Chondrocyte (in vitro differentiated cells): ENCODE measurements at regions not wholly inside any gene's neighbourhood (a gene's known extent, or its start where the extent isn't known, plus 50 kb on each side); places are given as distances from the start of the nearest gene placed in this dataset.

ENCODE experiments used
- DNase-seq: peaks from one replicate; pipeline ENCODE4 v3.0.0; 2021; ENCODE audit warnings: mixed read lengths, low spot score
- H3K27ac Mint-ChIP-seq: one replicate; pipeline ENCODE4 v1.8.0; 2021; ENCODE audit warnings: mild to moderate bottlenecking, moderate library complexity, mixed read lengths; ENCODE audit not compliant: unreplicated experiment
- H3K27me3 Mint-ChIP-seq: 2 replicates; pipeline ENCODE4 v1.8.0; 2021; ENCODE audit warnings: low read depth, mixed read lengths
- H3K36me3 Mint-ChIP-seq: 2 replicates; pipeline ENCODE4 v1.8.0; 2021; ENCODE audit warnings: low read depth, mixed read lengths
- H3K4me1 Mint-ChIP-seq: 2 replicates; pipeline ENCODE4 v1.8.0; 2021; ENCODE audit warnings: low read depth, mild to moderate bottlenecking, mixed read lengths
- H3K4me3 Mint-ChIP-seq: one replicate; pipeline ENCODE4 v1.8.0; 2021; ENCODE audit warnings: mild to moderate bottlenecking, moderate library complexity, mixed read lengths; ENCODE audit not compliant: unreplicated experiment
- H3K9me3 Mint-ChIP-seq: 2 replicates; pipeline ENCODE4 v1.8.0; 2021; ENCODE audit warnings: low read depth, mixed read lengths
- CTCF ChIP-seq: fragments of 200-600 bp; sonication (generic); IDR thresholded peaks from 2 replicates; pipeline ENCODE4 v1.5.0; 2021; ENCODE audit warnings: antibody characterized with exemption, mild to moderate bottlenecking, moderate library complexity

- H3K27me3 Mint-ChIP-seq, result no peaks in the 10 kb centered on the region
Measured at GRCh38 chr5:3068401-3068800, 316.9 kb upstream of the IRX2 start.

DNA sequence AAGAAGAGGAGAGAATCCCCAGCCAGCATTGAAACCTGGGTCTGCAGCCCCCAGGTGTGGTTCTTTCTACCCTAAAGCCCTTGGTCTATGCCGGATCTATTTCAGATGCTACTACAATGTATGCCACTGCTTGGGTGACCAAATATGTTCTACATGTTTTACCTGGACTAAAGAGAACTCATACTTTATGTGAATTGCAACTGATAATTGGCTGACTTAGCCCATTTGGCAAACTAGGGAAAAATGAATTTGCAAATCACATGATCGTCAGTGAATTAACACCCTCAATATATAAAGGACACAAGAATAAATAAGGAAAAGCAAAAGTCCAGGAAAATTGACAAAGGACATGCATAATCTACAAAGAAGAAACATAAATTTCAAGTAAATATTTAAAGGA, 308.8 kb upstream of the IRX2 start:
- Mint-ChIP-seq H3K36me3 (peaks cover 2% of the 10 kb centered on the region), H3K27me3 (no peaks in the 10 kb centered on the region)

More at GRCh38 chr5:3068401-3068800, 316.9 kb upstream of the IRX2 start:
- no peak overlapping the region for H3K27ac Mint-ChIP-seq
- TF ChIP-seq CTCF, result no peak
- no peak for DNase-seq
- H3K9me3 Mint-ChIP-seq, result peaks cover 39% of the 10 kb centered on the region
- H3K4me3 Mint-ChIP-seq, result no peak overlapping the region
- H3K36me3 Mint-ChIP-seq, result no peaks in the 10 kb centered on the region
- no peaks in the 10 kb centered on the region for H3K4me1 Mint-ChIP-seq

DNA sequence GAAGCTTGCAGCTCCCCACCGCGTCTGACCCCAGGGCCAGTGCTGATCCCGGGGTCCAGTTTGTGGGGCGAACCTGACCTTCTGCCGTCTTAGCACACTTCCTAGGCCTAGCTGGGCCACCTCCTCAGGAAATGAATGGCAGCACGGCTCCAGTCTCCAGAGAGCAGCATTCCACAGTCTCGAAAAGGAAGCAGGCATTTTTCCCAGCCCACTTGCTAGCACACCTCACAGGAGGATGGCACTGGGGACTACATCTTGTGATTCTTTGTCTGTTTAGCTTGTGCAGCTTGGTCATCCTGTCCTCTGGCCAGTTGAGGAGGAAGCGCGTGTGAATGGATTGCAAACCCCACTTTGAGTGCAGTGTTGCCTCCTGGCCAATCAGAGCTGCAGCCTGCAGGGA, 308.0 kb upstream of the IRX2 start:
- Mint-ChIP-seq H3K36me3 (peaks cover 2% of the 10 kb centered on the region), H3K27me3 (no peaks in the 10 kb centered on the region), H3K9me3 (peaks cover 37% of the 10 kb centered on the region), H3K4me1 (peaks cover 4% of the 10 kb centered on the region), H3K4me3 (no peak overlapping the region), H3K27ac (no peak overlapping the region)
- DNase-seq, result no peak
- no peak for TF ChIP-seq CTCF

More for the DNA sequence above, 308.8 kb upstream of the IRX2 start:
- peaks cover 37% of the 10 kb centered on the region for H3K9me3 Mint-ChIP-seq
- H3K4me1 Mint-ChIP-seq, result peaks cover 4% of the 10 kb centered on the region
- H3K27ac Mint-ChIP-seq, result no peak overlapping the region
- no peak overlapping the region for H3K4me3 Mint-ChIP-seq
- no peak for DNase-seq
- TF ChIP-seq CTCF, result no peak

DNA sequence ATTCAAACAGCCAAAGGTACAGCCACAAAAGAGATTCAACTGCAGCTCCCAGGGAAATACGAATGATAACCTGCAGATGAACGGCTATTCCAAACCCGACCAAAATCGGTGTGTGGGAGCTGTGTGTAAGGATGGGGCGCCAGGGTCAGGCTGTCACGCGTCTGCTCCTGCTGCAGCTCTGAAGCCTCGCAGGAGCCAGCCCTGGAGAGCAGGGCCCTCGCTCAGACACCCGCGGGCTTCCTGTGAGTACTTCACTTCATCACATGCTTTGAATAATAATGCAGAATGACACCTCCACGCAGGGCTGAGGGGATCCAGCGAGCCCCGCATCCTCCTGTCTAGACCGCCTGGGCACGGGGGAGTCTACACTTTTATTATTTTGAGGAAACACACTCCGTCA, 307.5 kb upstream of the IRX2 start:
- Mint-ChIP-seq H3K9me3 (peaks cover 34% of the 10 kb centered on the region), H3K36me3 (peaks cover 2% of the 10 kb centered on the region), H3K4me1 (peaks cover 4% of the 10 kb centered on the region)

DNA sequence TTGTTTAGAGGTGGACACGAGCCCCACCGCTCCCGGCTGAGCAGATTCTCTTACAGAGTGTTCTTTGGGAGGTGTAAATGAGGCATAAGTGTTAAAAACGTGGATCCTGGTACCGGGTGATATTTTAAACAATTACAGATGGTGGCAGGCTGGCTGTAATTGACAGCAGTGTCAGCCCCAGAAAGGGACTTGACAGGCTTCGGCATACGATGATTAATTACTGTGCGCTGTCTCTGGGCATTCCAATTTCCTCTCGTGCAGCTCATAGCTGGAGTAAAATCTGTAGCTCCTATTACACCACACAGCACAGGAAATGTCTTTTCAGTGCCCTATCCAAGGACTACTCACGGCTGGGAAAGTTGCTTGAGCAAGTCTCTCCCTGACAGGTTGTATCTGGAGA, 305.4 kb upstream of the IRX2 start:
- H3K4me1 Mint-ChIP-seq, result peaks cover 4% of the 10 kb centered on the region
- no peak for DNase-seq
- no peak overlapping the region for H3K27ac Mint-ChIP-seq
- peaks cover 2% of the 10 kb centered on the region for H3K36me3 Mint-ChIP-seq
- H3K9me3 Mint-ChIP-seq, result peaks cover 30% of the 10 kb centered on the region
- TF ChIP-seq CTCF, result no peak
- no peaks in the 10 kb centered on the region for H3K27me3 Mint-ChIP-seq
- no peak overlapping the region for H3K4me3 Mint-ChIP-seq

More for the DNA sequence above, 307.5 kb upstream of the IRX2 start:
- no peak overlapping the region for H3K27ac Mint-ChIP-seq
- no peaks in the 10 kb centered on the region for H3K27me3 Mint-ChIP-seq
- DNase-seq, result no peak
- no peak for TF ChIP-seq CTCF
- H3K4me3 Mint-ChIP-seq, result no peak overlapping the region
